GM12873 (cell line): ENCODE measurements at regions not wholly inside any gene's neighbourhood (a gene's known extent, or its start where the extent isn't known, plus 50 kb on each side); places are given as distances from the start of the nearest gene placed in this dataset.

Experiments
- CTCF ChIP-seq: IDR thresholded peaks from 2 replicates; pipeline ENCODE4 v1.5.1; 2012; ENCODE audit warnings: low read depth, mild to moderate bottlenecking, moderate library complexity, low read length, control low read depth; ENCODE audit not compliant: insufficient read depth; ENCODE audit errors: missing control alignments

DNA sequence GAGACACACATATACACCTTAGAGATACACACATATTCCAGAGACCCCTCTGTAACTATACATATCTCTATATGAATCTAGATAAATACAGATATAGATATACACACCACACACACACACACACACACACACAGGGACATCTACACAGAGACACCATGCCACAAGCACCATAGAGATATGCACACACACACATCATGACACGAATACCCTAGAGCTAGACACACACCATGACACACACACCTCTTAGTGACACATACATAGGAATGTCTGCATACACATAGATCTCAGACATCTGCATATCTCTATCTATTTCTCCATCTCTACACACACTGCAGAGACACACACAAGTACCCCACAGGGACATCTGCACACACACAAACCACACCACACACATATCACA is 270.0 kb downstream of the CYRIA start:
- no peak for TF ChIP-seq CTCF

- no peak for TF ChIP-seq CTCF
These were observed 270.6 kb downstream of the CYRIA start for GRCh38 chr2:16394986-16395550.

DNA sequence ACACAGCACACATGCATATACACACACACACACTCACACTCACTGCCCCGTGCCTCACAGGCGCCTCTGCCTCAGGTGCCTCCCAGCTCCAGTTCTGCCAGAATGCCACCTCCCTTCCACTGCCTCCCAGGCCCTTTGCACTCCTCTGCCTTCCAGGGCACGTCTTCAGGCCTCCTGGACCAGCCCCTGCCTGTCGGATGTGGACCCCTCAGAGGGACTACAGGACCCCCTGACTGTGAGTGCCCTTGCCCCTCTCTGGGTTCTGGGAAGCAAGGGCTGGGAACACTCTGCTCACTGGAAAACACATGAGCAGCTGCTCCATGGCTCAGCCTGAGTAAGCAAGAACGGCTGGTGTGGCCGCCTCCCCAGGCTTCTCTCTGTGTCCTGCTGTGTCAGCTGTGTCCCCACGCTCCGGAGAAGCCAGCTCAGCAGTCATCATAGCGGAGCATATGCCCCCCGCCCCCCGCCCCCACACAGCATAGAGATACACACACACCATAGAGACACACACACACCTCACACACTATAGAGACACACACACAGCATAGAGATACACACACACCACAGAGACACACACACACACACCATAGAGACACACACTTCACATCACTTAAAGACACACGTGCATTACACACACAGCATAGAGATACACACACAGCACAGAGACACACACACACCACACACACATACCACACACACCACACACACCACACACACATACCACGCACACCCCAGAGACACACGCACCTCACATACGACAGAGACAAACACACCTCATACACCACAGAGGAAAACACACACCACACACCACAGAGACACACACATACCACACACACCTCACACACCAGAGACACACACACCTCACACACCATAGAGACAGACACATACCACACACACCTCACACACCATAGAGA is 271.3 kb downstream of the CYRIA start:
- TF ChIP-seq CTCF, result no peak

- TF ChIP-seq CTCF, result no peak
These were observed 272.0 kb downstream of the CYRIA start for GRCh38 chr2:16393500-16394071.

- TF ChIP-seq CTCF, result no peak
These were observed 272.8 kb downstream of the CYRIA start for GRCh38 chr2:16392647-16393499.

- no peak for TF ChIP-seq CTCF
These were observed 273.6 kb downstream of the CYRIA start for GRCh38 chr2:16391986-16392385.

DNA sequence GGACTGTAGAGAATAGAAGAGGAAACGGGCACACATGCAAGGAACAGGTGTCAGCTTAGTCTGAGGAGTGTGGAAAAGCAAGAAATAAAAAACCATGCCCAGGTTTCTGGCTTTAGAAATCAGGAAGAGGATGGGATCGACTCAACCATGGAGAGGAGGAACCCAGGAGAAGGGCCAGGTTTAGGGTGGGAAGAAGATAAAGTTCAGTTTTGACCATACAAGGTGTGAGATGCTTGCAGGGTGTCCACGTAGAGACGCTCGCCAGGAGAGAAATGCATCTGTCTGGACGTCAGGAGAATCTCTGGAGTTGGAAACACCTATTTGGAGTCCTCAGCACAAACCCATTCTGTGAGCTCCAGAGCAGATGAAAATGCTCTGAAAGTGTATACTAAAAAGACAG is 275.1 kb downstream of the CYRIA start:
- TF ChIP-seq CTCF, result no peak
